ENCODE measurements at regions not wholly inside any gene's neighbourhood (a gene's known extent, or its start where the extent isn't known, plus 50 kb on each side); places are given as distances from the start of the nearest gene placed in this dataset.

DNA sequence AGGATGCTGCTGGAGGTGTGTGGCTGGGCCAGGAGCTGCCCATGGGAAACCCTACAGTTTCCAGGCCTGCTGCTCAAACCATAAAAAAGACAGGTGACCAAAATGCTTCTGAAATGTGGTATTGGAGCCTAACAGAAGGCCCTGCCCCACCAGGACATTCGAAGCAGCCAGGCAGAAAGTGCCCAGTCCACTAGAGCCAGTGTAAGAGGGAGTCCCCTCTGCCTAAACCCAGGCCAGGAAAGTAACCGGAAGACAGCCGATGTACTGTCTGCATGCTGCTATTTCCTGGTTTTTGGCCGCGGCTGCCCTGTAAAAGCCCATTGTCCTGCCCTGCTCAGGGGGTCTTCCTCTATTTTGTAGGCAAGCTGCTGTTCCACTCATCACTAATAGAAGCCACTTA lies 150.7 kb upstream of the IRX2 start:
- Mint-ChIP-seq H3K27me3 (peaks cover 0 to 13% (median 2%) of the 10 kb centered on the region in 5 donors), H3K9me3 (peaks cover 0 to 8% (median 0%) of the 10 kb centered on the region in 9 donors), H3K4me3 (no peak overlapping the region), H3K4me1 (no peaks in the 10 kb centered on the region), H3K27ac (no peak overlapping the region), H3K36me3 (no peaks in the 10 kb centered on the region)
- ATAC-seq (no peak), DNase-seq (no peak)
- POLR2A ChIA-PET, result no interaction called here

DNA sequence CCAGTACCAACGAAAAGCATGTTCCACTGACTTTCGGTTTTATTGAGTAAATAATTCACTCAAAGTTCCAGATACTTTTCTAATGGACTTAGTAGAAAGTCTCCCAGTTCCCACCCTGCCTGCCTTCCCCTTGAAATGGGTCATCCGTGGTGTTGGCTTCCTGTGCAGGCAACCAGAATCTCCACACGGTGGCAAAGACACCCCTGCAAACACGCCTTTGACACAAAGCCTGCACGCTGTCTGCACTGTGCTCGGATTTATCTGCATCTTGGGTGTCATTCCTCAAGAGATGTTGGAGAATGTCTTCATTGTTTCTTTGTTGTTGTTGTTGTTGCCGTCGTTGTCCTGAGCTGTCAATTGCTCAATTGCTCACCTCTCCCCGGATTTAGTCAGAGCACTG lies 150.0 kb upstream of the IRX2 start:
- DNase-seq, result no peak
- no peak for ATAC-seq
- no peaks in the 10 kb centered on the region for H3K4me1 Mint-ChIP-seq
- H3K27ac Mint-ChIP-seq, result no peak overlapping the region
- POLR2A ChIA-PET, result no interaction called here
- H3K9me3 Mint-ChIP-seq, result peaks cover 0 to 8% (median 0%) of the 10 kb centered on the region in 9 donors
- H3K36me3 Mint-ChIP-seq, result no peaks in the 10 kb centered on the region
- peaks cover 0 to 9% (median 2%) of the 10 kb centered on the region in 5 donors for H3K27me3 Mint-ChIP-seq
- H3K4me3 Mint-ChIP-seq, result no peak overlapping the region

DNA sequence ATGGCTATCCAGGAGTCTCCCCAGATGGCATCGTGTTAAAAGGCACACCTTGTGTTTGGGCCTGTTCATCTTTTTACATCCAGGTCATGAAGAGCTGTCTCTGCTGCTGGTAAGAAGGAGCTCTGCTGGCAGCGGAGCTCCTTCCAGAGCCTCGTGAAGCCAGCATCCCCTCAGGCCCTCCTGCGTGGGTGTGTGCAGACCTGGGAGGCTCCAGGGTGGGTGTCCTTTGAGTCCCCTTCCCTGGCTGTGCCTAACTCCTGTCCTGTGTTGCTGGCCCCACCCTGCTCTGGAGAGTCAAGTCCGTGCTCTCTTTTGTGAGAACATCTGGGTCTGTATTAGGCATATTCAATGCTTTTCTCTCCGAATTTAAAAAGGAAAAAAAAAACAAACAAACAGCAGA lies 149.6 kb upstream of the IRX2 start:
- POLR2A ChIA-PET, result no interaction called here
- no peak overlapping the region for H3K4me3 Mint-ChIP-seq
- ATAC-seq, result no peak

DNA sequence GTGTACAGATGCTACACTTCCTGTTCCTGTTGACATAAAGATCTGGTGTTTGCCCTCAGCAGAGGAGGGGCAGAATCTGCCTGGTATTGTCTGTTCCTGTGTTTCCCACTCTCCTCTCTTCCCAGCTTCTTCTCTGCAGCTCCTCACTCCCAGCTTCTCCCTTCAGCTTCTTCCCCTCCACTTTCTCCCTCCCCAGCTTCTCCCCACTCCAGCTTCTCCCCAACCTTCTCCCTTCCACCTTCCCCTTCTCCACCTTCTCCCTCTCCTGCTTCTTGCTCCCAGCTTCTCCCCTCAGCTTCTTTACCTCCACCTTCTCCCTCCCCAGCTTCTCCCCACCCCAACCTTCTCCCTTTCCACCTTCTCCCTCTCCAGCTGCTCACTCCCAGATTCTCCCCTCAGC lies 148.9 kb upstream of the IRX2 start:
- Mint-ChIP-seq H3K27me3 (peaks cover 0 to 8% (median 2%) of the 10 kb centered on the region in 5 donors), H3K9me3 (peaks cover 0 to 8% (median 0%) of the 10 kb centered on the region in 9 donors), H3K4me3 (no peak overlapping the region), H3K4me1 (no peaks in the 10 kb centered on the region), H3K36me3 (no peaks in the 10 kb centered on the region), H3K27ac (no peak overlapping the region)
- DNase-seq, result no peak
- no peak for ATAC-seq
- POLR2A ChIA-PET, result no interaction called here

More for the DNA sequence above, 149.6 kb upstream of the IRX2 start:
- Mint-ChIP-seq H3K36me3 (no peaks in the 10 kb centered on the region), H3K27ac (no peak overlapping the region), H3K4me1 (no peaks in the 10 kb centered on the region), H3K9me3 (peaks cover 0 to 8% (median 0%) of the 10 kb centered on the region in 9 donors), H3K27me3 (peaks cover 0 to 8% (median 2%) of the 10 kb centered on the region in 5 donors)
- DNase-seq, result no peak

DNA sequence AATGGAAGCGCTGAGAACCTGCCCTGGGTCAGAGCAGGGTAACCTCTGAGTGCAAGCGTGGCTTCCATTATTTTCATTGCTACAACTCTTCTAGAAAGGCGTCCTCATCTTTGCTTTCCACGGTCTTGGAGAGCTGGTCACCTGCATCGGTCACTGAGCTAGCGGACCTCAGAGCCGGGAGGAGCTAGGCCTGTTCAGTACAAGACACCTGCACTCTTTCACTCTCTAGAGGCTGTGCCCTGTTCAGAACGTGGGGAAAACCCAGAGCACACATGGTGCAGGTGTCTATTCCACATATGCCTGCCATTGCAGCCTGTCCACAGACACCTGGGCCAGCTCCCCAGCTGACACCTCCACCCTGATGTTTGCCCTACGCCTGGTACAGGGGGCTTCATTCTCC lies 147.8 kb upstream of the IRX2 start:
- no peaks in the 10 kb centered on the region for H3K4me1 Mint-ChIP-seq
- H3K9me3 Mint-ChIP-seq, result peaks cover 0 to 8% (median 0%) of the 10 kb centered on the region in 9 donors
- DNase-seq (no peak), ATAC-seq (no peak)
- no peaks in the 10 kb centered on the region for H3K36me3 Mint-ChIP-seq
- POLR2A ChIA-PET, result no interaction called here
- no peak overlapping the region for H3K27ac Mint-ChIP-seq
- no peak overlapping the region for H3K4me3 Mint-ChIP-seq
- peaks cover 0 to 14% (median 2%) of the 10 kb centered on the region in 5 donors for H3K27me3 Mint-ChIP-seq

GRCh38 chr5:2898661-2899060 lies 147.2 kb upstream of the IRX2 start:
- H3K27ac Mint-ChIP-seq, result no peak overlapping the region
- POLR2A ChIA-PET, result no interaction called here

DNA sequence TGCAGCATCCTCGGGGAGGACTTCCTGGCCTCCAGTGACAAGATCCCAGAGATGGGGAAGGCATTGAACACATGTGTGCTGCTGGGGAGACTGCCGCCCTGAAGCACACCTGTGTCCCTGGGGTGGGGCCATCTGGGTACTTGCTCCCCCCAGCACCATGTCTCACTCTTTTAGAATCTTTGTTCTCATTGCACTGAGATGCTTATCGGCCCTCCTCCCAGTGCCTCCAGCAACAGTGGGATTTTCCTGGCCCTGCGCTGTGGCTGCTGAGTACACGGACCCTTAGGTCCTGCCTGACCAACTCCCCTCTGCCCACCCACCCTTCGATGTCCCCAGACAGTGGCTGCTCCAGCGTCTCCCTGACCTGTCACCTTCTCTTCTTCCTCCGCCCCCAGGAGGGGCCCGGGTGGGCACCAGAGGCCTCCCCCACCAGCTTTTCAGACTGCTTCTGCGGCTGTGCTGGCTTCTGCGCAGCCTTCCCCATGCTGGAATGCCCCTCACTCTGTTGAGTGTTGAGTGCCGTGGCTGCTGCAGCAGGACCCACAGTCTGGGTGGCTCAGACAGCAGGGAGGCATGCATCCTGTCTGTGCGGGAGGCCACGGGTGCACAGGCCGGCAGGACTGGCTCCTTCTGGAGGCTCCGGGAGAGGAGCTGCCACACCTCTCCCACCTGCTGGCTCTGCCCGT lies 145.9 kb upstream of the IRX2 start:
- no peaks in the 10 kb centered on the region for H3K4me1 Mint-ChIP-seq
- H3K4me3 Mint-ChIP-seq, result no peak overlapping the region
- peaks cover 0 to 14% (median 2%) of the 10 kb centered on the region in 5 donors for H3K27me3 Mint-ChIP-seq
- POLR2A ChIA-PET, result no interaction called here
- DNase-seq (peak in 1 of 10 donors; percentile 34), ATAC-seq (no peak)
- no peak overlapping the region for H3K27ac Mint-ChIP-seq
- H3K36me3 Mint-ChIP-seq, result no peaks in the 10 kb centered on the region
- peaks cover 0 to 11% (median 0%) of the 10 kb centered on the region in 9 donors for H3K9me3 Mint-ChIP-seq

More at GRCh38 chr5:2898661-2899060, 147.2 kb upstream of the IRX2 start:
- Mint-ChIP-seq H3K36me3 (no peaks in the 10 kb centered on the region), H3K4me1 (no peaks in the 10 kb centered on the region), H3K9me3 (peaks cover 0 to 8% (median 0%) of the 10 kb centered on the region in 9 donors), H3K27me3 (peaks cover 0 to 14% (median 2%) of the 10 kb centered on the region in 5 donors), H3K4me3 (no peak overlapping the region)
- DNase-seq (no peak), ATAC-seq (no peak)

DNA sequence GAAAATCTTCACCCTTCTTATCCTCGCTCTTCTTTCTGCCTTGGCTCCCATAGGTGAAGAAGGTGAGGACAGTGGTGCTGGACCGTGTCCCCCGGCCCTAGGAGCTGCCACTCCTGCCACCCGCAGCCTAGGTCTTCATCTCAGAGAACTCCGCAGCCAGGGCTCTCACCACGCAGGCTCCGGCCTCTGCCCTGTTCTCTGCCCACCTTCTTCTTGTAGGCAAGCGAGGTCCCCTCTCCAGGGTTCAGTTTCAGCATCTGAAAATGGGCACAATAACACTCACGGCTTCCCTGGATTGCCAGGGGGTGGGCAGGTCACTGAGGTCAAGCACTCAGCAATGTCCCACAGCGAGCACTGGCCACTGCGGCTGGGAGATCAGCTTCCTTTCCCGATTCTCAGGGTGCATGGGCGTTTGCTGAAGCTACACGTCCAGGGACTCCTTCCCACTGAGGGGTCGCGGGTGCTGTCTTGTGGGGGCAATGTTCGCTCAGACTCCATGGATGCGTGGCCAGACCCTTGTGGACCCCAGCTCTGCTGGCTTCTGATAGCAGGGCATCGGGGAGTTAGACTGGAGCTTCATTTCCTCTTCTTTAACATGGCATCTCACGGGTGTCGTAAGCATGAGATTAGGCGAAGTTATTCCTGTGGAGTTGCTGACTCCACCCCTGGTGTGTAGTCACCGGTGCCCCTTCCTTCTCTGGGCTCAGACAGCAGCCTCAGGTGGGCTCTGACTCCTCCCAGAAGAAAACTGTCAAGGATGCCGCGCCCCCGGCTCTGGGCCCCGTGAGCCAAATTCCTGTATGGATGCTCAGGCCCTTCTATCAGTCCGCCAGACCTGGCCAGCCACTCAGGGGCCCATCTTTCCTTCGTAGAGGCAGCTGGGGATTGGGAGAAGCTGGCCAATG lies 145.1 kb upstream of the IRX2 start:
- POLR2A ChIA-PET, result no interaction called here
- H3K4me3 Mint-ChIP-seq, result no peak overlapping the region
- peaks cover 0 to 9% (median 0%) of the 10 kb centered on the region in 9 donors for H3K9me3 Mint-ChIP-seq
- peaks cover 0 to 9% (median 0%) of the 10 kb centered on the region in 5 donors for H3K27me3 Mint-ChIP-seq
- no peak overlapping the region for H3K27ac Mint-ChIP-seq
- DNase-seq, result peak in 1 of 10 donors; percentile 22
- no peaks in the 10 kb centered on the region for H3K36me3 Mint-ChIP-seq
- H3K4me1 Mint-ChIP-seq, result no peaks in the 10 kb centered on the region
- ATAC-seq, result no peak

DNA sequence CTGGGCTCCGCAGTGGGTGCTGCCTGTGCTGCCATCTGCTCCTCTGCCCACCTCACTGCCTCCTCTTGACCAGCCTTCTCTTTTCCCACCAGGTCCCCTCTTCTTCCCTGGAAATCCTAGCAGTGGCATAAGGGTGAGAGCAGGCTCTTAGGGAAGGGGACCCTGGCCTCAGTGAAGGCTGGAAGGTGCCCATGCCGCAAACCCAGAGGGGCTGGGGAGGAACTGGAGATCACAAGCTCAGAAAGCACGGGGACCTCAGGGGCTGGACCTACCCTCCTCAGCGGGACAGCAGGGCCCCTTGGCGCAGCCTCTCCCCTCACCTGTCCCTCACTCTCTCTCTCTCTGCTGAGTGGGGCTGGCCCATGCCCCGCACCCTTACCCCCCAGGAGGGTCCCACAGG lies 144.4 kb upstream of the IRX2 start:
- H3K27me3 Mint-ChIP-seq, result peaks cover 0 to 8% (median 0%) of the 10 kb centered on the region in 5 donors
- H3K27ac Mint-ChIP-seq, result no peak overlapping the region
- ATAC-seq (no peak), DNase-seq (no peak)
- peaks cover 0 to under 1% (median 0%) of the 10 kb centered on the region in 3 donors for H3K36me3 Mint-ChIP-seq
- H3K4me1 Mint-ChIP-seq, result no peaks in the 10 kb centered on the region
- POLR2A ChIA-PET, result no interaction called here
- H3K9me3 Mint-ChIP-seq, result peaks cover 0 to 7% (median 0%) of the 10 kb centered on the region in 9 donors
- H3K4me3 Mint-ChIP-seq, result no peak overlapping the region

DNA sequence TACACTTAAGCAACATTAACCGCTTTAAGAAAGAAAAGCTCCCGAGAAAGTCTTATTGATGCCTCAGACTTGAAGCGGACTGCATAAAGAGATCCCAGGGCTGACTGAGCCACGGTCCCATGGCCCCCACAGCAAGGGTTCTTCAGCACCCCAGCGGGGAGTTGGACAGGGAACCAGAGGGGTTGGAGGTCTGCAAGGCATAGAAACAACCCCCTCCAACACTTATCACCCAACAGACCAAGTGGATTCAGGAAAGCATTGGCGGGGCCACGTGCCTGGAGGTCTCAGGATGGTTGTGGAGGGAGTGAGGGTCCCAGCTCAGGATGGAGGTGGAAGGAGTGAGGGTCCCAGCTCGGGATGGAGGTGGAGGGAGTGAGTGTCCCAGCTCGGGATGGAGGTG lies 143.7 kb upstream of the IRX2 start:
- Mint-ChIP-seq H3K4me1 (no peaks in the 10 kb centered on the region), H3K27me3 (peaks cover 0 to 6% (median 0%) of the 10 kb centered on the region in 5 donors), H3K27ac (no peak overlapping the region), H3K36me3 (peaks cover 0 to 4% (median 0%) of the 10 kb centered on the region in 3 donors), H3K4me3 (no peak overlapping the region), H3K9me3 (peaks cover 0 to 11% (median 0%) of the 10 kb centered on the region in 9 donors)
- POLR2A ChIA-PET, result no interaction called here
- ATAC-seq, result no peak
- DNase-seq, result no peak

- DNase-seq (no peak), ATAC-seq (no peak)
- Mint-ChIP-seq H3K9me3 (peaks cover 0 to 11% (median 0%) of the 10 kb centered on the region in 9 donors), H3K27me3 (peaks cover 0 to 5% (median 0%) of the 10 kb centered on the region in 5 donors), H3K27ac (no peak overlapping the region), H3K4me1 (no peaks in the 10 kb centered on the region), H3K4me3 (no peak overlapping the region), H3K36me3 (peaks cover 0 to 4% (median 0%) of the 10 kb centered on the region in 3 donors)
- POLR2A ChIA-PET, result no interaction called here
These were observed 143.3 kb upstream of the IRX2 start for GRCh38 chr5:2894736-2895135.

DNA sequence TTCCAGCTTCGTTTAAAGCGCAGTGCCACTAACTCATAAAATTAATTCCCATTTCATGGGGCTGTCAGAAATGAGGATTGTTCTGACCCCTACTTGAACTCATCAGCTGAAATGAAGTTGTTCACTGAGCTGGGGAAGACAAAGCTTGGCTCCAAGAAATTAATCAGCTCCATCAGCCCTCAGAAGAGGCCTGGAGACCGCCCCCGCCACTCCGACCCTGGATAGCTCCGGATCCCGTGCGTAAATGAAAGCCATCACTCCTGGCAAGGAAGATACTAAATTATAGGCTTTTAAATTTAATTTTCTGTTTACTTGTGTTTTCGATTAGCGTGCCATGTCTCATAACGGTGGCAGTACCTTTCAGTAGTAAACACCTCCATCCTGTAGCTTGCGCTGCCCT lies 142.8 kb upstream of the IRX2 start:
- H3K36me3 Mint-ChIP-seq, result peaks cover 0 to 4% (median 0%) of the 10 kb centered on the region in 3 donors
- ATAC-seq, result no peak
- no peak overlapping the region for H3K27ac Mint-ChIP-seq
- no peaks in the 10 kb centered on the region for H3K4me1 Mint-ChIP-seq
- H3K9me3 Mint-ChIP-seq, result peaks cover 0 to 11% (median 0%) of the 10 kb centered on the region in 9 donors
- peaks cover 0 to 5% (median 0%) of the 10 kb centered on the region in 5 donors for H3K27me3 Mint-ChIP-seq
- POLR2A ChIA-PET, result no interaction called here
- no peak for DNase-seq
- no peak overlapping the region for H3K4me3 Mint-ChIP-seq

GRCh38 chr5:2892466-2893000 lies 141.1 kb upstream of the IRX2 start:
- no peak for DNase-seq
- ATAC-seq, result no peak

More at GRCh38 chr5:2892466-2893000, 141.1 kb upstream of the IRX2 start:
- H3K4me3 Mint-ChIP-seq, result no peak overlapping the region
- H3K9me3 Mint-ChIP-seq, result peaks cover 0 to 11% (median 0%) of the 10 kb centered on the region in 9 donors
- no peaks in the 10 kb centered on the region for H3K4me1 Mint-ChIP-seq
- POLR2A ChIA-PET, result no interaction called here
- no peak overlapping the region for H3K27ac Mint-ChIP-seq
- H3K36me3 Mint-ChIP-seq, result peaks cover 0 to 4% (median 0%) of the 10 kb centered on the region in 3 donors
- peaks cover 0 to 5% (median 0%) of the 10 kb centered on the region in 5 donors for H3K27me3 Mint-ChIP-seq

Measured in naive thymus-derived CD8-positive, alpha-beta T cell (primary cell).